H9 (cell line): ENCODE measurements at regions not wholly inside any gene's neighbourhood (a gene's known extent, or its start where the extent isn't known, plus 50 kb on each side); places are given as distances from the start of the nearest gene placed in this dataset.

Experiments used
- DNase-seq: peaks from one replicate; pipeline ENCODE4 v3.0.0-alpha.2; 2017
- H2AFZ ChIP-seq: one replicate; pipeline ENCODE4 v1.6.1; 2013; ENCODE audit warnings: mild to moderate bottlenecking, low read length, control low read depth, moderate library complexity
- H2AK5ac ChIP-seq: 2 replicates; pipeline ENCODE4 v1.6.1; 2013; ENCODE audit warnings: low read length, control low read depth, mixed read lengths; ENCODE audit not compliant: insufficient read length
- H2BK120ac ChIP-seq: one replicate; pipeline ENCODE4 v1.6.1; 2013; ENCODE audit warnings: low read depth, mild to moderate bottlenecking, low read length, control low read depth, inconsistent platforms; ENCODE audit not compliant: poor library complexity, severe bottlenecking
- H2BK12ac ChIP-seq: 2 replicates; pipeline ENCODE4 v1.6.1; 2013; ENCODE audit warnings: low read length, control low read depth, mixed read lengths, low read depth; ENCODE audit not compliant: insufficient read length
- H2BK15ac ChIP-seq: 2 replicates; pipeline ENCODE4 v1.6.1; 2013; ENCODE audit warnings: low read depth, low read length, control low read depth
- H2BK20ac ChIP-seq: one replicate; pipeline ENCODE4 v1.6.1; 2013; ENCODE audit warnings: low read depth, mild to moderate bottlenecking, low read length, control low read depth, inconsistent platforms; ENCODE audit not compliant: poor library complexity, severe bottlenecking
- H2BK5ac ChIP-seq: 2 replicates; pipeline ENCODE4 v1.6.1; 2013; ENCODE audit warnings: low read length, control low read depth, mixed read lengths; ENCODE audit not compliant: insufficient read length
- H3K14ac ChIP-seq: 2 replicates; pipeline ENCODE4 v1.6.1; 2013; ENCODE audit warnings: low read length, control low read depth; ENCODE audit not compliant: insufficient read depth
- H3K18ac ChIP-seq: 2 replicates; pipeline ENCODE4 v1.6.1; 2013; ENCODE audit warnings: low read depth, mild to moderate bottlenecking, mixed read lengths, low read length, control low read depth; ENCODE audit not compliant: insufficient read length
- H3K23ac ChIP-seq: 2 replicates; pipeline ENCODE4 v1.6.1; 2013; ENCODE audit warnings: low read length, control low read depth, mixed read lengths, low read depth; ENCODE audit not compliant: insufficient read length
- H3K23me2 ChIP-seq: 2 replicates; pipeline ENCODE4 v1.6.1; 2013; ENCODE audit warnings: low read depth, mild to moderate bottlenecking, mixed read lengths, low read length, control low read depth; ENCODE audit not compliant: insufficient read length, poor library complexity, severe bottlenecking
- H3K27ac ChIP-seq: 2 replicates; pipeline ENCODE4 v1.5.1; 2013; ENCODE audit warnings: low read length, control low read depth, mixed read lengths, low read depth; ENCODE audit not compliant: insufficient read length
- H3K27me3 ChIP-seq: 2 replicates; pipeline ENCODE4 v1.6.1; 2013; ENCODE audit warnings: low read length, control low read depth, inconsistent platforms; ENCODE audit not compliant: insufficient read depth
- H3K4ac ChIP-seq: 2 replicates; pipeline ENCODE4 v1.6.1; 2013; ENCODE audit warnings: low read depth, mild to moderate bottlenecking, control low read depth, inconsistent platforms, low read length, moderate library complexity
- H3K4me1 ChIP-seq: 2 replicates; pipeline ENCODE4 v1.6.1; 2013; ENCODE audit warnings: low read length, control low read depth, inconsistent platforms; ENCODE audit not compliant: insufficient read depth
- H3K4me2 ChIP-seq: 2 replicates; pipeline ENCODE4 v1.6.1; 2013; ENCODE audit warnings: low read length, control low read depth, mixed read lengths; ENCODE audit not compliant: insufficient read length, insufficient read depth
- H3K56ac ChIP-seq: 2 replicates; pipeline ENCODE4 v1.6.1; 2013; ENCODE audit warnings: low read depth, mild to moderate bottlenecking, mixed read lengths, low read length, control low read depth; ENCODE audit not compliant: insufficient read length
- H3K79me1 ChIP-seq: 2 replicates; pipeline ENCODE4 v1.6.1; 2013; ENCODE audit warnings: low read depth, mild to moderate bottlenecking, moderate library complexity, low read length, control low read depth, inconsistent platforms; ENCODE audit not compliant: insufficient read depth, poor library complexity, severe bottlenecking
- H3K79me2 ChIP-seq: 2 replicates; pipeline ENCODE4 v1.6.1; 2013; ENCODE audit warnings: low read length, control low read depth, inconsistent platforms; ENCODE audit not compliant: insufficient read depth
- H3K9ac ChIP-seq: 2 replicates; pipeline ENCODE4 v1.6.1; 2013; ENCODE audit warnings: low read length, control low read depth, mixed read lengths; ENCODE audit not compliant: insufficient read length; ENCODE audit errors: extremely low read depth
- H3K9me3 ChIP-seq: one replicate; pipeline ENCODE4 v1.6.1; 2013; ENCODE audit warnings: low read depth, low read length, inconsistent platforms; ENCODE audit not compliant: control insufficient read depth
- H3T11ph ChIP-seq: one replicate; pipeline ENCODE4 v1.6.1; 2013; ENCODE audit warnings: mild to moderate bottlenecking, low read length, control low read depth, inconsistent platforms
- H4K20me1 ChIP-seq: one replicate; pipeline ENCODE4 v1.6.1; 2013; ENCODE audit not compliant: control insufficient read depth, insufficient read length, insufficient read depth
- H4K5ac ChIP-seq: 2 replicates; pipeline ENCODE4 v1.6.1; 2013; ENCODE audit warnings: low read depth, mild to moderate bottlenecking, mixed read lengths, low read length, control low read depth; ENCODE audit not compliant: insufficient read length
- H4K8ac ChIP-seq: replicated peaks from 2 replicates; pipeline ENCODE4 v1.6.1; 2013; ENCODE audit warnings: low read length, control low read depth, mixed read lengths, low read depth; ENCODE audit not compliant: insufficient read length
- H4K91ac ChIP-seq: 2 replicates; pipeline ENCODE4 v1.6.1; 2013; ENCODE audit warnings: low read depth, mild to moderate bottlenecking, moderate library complexity, mixed read lengths, low read length, control low read depth; ENCODE audit not compliant: insufficient read length
- H3K27ac Mint-ChIP-seq, 3 experiments: 2 replicates in 2 of 3; 3 replicates in 1 of 3; pipeline ENCODE4 v1.8.0; 2020 to 2021; ENCODE audit warnings: mixed read lengths in 3 of 3, mild to moderate bottlenecking in 1 of 3, moderate library complexity in 1 of 3
- H3K27me3 Mint-ChIP-seq: 2 replicates; pipeline ENCODE4 v1.8.0; 2021; ENCODE audit warnings: low read depth, mild to moderate bottlenecking, moderate library complexity, mixed read lengths
- H3K36me3 Mint-ChIP-seq, 3 experiments: 2 replicates in 2 of 3; 3 replicates in 1 of 3; pipeline ENCODE4 v1.8.0; 2020 to 2021; ENCODE audit warnings: low read depth in 3 of 3, mixed read lengths in 3 of 3; ENCODE audit not compliant: insufficient read depth in 1 of 3
- H3K4me1 Mint-ChIP-seq, 2 experiments: 2 replicates each; pipeline ENCODE4 v1.8.0; 2020; ENCODE audit warnings: mixed read lengths in 2 of 2
- H3K4me3 Mint-ChIP-seq, 2 experiments: 2 replicates in 1 of 2; 3 replicates in 1 of 2; pipeline ENCODE4 v1.8.0; 2020 to 2021; ENCODE audit warnings: mild to moderate bottlenecking in 2 of 2, mixed read lengths in 2 of 2, moderate library complexity in 1 of 2
- H3K9me3 Mint-ChIP-seq, 2 experiments: 2 replicates in 1 of 2; 3 replicates in 1 of 2; pipeline ENCODE4 v1.8.0; 2020; ENCODE audit warnings: mild to moderate bottlenecking in 2 of 2, mixed read lengths in 2 of 2, moderate library complexity in 1 of 2
- WGBS: extraction: QIAGEN DNeasy Blood & Tissue Kit; methylation state at CpG from one replicate; pipeline ENCODE4 v1.1.7; 2013; ENCODE audit warnings: missing lambda C conversion rate, low lambda C conversion rate, mixed read lengths; ENCODE audit not compliant: insufficient read length; ENCODE audit errors: extremely low coverage; 5-methylcytosine and 5-hydroxymethylcytosine counted together
- TF ChIP-seq, protein P1 (sequence below): fragments of 200-600 bp; sonication (generic); conservative IDR thresholded peaks from 3 replicates; pipeline ENCODE4 v1.8.0; 2021; ENCODE audit warnings: antibody characterized with exemption, mild to moderate bottlenecking

DNA sequence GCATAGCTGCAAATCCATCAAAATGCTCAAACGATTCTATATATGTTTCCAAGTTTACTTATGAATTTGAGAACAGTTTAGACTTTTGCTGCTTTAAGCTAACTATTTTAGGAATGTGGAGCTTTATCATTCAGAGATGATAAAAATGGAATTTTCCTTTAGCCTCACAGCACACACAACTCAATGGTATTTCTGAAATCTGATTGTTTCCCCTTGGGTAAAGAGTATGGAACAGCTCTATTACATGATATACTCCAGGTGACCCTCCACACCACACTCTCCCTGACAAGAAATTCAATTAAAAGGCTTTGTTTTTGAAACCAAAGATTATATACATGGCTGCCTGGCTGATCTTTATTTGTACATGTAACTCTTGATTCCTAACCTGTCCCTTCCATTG, 120.0 kb downstream of the LUZP4 start:
- no peak overlapping the region for H2AFZ ChIP-seq
- Mint-ChIP-seq H3K36me3 (no peaks in the 10 kb centered on the region), H3K4me3 (no peak overlapping the region), H3K9me3 (no peaks in the 10 kb centered on the region), H3K27ac (no peak overlapping the region), H3K27me3 (no peaks in the 10 kb centered on the region; the same call in 1 of the 2 replicates), H3K4me1 (no peaks in the 10 kb centered on the region)
- no peak overlapping the region for H4K91ac ChIP-seq
- H3K79me1 ChIP-seq, result no peaks in the 10 kb centered on the region
- H3K27me3 ChIP-seq, result no peaks in the 10 kb centered on the region
- DNase-seq, result no peak
- no peak overlapping the region for H3K27ac ChIP-seq
- no peak overlapping the region for H3K56ac ChIP-seq
- H3K9ac ChIP-seq, result no peak overlapping the region
- H4K20me1 ChIP-seq, result no peaks in the 10 kb centered on the region
- no peaks in the 10 kb centered on the region for H3K23me2 ChIP-seq
- H2AK5ac ChIP-seq, result no peak overlapping the region
- no peak overlapping the region for H3K4ac ChIP-seq
- WGBS, result no CpG with 5 or more reads among the region's 1 CpG
- no peak overlapping the region for H3K4me2 ChIP-seq
- TF ChIP-seq, protein P1, sequence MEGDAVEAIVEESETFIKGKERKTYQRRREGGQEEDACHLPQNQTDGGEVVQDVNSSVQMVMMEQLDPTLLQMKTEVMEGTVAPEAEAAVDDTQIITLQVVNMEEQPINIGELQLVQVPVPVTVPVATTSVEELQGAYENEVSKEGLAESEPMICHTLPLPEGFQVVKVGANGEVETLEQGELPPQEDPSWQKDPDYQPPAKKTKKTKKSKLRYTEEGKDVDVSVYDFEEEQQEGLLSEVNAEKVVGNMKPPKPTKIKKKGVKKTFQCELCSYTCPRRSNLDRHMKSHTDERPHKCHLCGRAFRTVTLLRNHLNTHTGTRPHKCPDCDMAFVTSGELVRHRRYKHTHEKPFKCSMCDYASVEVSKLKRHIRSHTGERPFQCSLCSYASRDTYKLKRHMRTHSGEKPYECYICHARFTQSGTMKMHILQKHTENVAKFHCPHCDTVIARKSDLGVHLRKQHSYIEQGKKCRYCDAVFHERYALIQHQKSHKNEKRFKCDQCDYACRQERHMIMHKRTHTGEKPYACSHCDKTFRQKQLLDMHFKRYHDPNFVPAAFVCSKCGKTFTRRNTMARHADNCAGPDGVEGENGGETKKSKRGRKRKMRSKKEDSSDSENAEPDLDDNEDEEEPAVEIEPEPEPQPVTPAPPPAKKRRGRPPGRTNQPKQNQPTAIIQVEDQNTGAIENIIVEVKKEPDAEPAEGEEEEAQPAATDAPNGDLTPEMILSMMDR, result no peak
- no peak overlapping the region for H2BK15ac ChIP-seq
- H3K23ac ChIP-seq, result no peak overlapping the region
- no peak overlapping the region for H3K18ac ChIP-seq
- H4K8ac ChIP-seq, result no peak overlapping the region
- H2BK5ac ChIP-seq, result no peak overlapping the region
- no peaks in the 10 kb centered on the region; the same call in 1 of the 2 replicates for H3K4me1 ChIP-seq
- no peaks in the 10 kb centered on the region for H3K9me3 ChIP-seq
- no peak overlapping the region for H4K5ac ChIP-seq
- no peak overlapping the region for H2BK12ac ChIP-seq
- no peak overlapping the region for H2BK120ac ChIP-seq
- no peaks in the 10 kb centered on the region for H3K79me2 ChIP-seq
- no peak overlapping the region for H2BK20ac ChIP-seq
- no peak overlapping the region for H3K14ac ChIP-seq
- H3T11ph ChIP-seq, result no peak overlapping the region
